Activated gamma-delta T cell (primary cell): ENCODE measurements at regions not wholly inside any gene's neighbourhood (a gene's known extent, or its start where the extent isn't known, plus 50 kb on each side); places are given as distances from the start of the nearest gene placed in this dataset.

Experiments
- DNase-seq: peaks from one replicate; lab custom pipeline; 2025; lab: John Stamatoyannopoulos, UW

GRCh38 chr11:45597097-45597496 lies 68.3 kb downstream of the CHST1 start:
- no peak for DNase-seq

GRCh38 chr11:45596571-45596970 lies 68.9 kb downstream of the CHST1 start:
- DNase-seq = no peak

DNA sequence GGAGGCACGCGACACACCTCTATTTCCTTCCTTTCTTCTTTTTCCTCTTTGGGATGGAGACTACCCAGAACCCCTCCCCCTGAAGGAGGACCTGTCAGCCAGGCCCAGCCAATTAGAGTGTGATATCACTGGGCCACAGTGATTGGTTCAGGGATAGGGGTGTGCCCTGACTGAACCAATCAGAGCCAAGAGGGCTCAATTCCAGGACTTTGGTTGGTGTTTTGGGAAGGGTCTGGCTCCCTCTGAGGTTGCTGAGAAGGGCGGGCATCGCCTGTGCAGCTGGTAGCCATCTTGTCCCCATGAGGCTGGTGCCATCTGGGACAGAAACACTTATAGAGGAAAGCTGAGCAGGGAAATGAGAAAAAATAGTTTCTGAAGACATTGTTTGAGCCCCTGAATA lies 71.4 kb downstream of the CHST1 start:
- DNase-seq = no peak

DNA sequence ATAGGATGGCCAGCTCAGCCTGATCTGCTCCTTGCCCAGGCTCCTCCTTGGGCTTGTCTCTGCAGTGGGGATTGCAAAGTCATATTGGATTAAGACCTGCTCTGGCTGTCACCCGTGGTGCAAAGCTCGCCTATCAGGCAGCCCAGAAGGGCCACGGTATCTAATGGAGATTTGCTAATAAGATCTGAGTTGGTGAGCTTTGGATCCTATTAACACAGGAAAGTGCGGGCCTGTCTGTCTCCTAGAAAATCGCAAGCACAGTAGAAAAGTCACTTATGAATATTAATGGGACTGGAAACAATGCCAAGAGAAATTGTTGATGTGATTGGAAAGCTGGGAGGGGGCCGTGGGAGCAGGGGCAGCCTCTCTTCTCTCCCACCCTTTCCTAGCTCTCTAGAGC lies 72.8 kb downstream of the CHST1 start:
- DNase-seq = no peak

DNA sequence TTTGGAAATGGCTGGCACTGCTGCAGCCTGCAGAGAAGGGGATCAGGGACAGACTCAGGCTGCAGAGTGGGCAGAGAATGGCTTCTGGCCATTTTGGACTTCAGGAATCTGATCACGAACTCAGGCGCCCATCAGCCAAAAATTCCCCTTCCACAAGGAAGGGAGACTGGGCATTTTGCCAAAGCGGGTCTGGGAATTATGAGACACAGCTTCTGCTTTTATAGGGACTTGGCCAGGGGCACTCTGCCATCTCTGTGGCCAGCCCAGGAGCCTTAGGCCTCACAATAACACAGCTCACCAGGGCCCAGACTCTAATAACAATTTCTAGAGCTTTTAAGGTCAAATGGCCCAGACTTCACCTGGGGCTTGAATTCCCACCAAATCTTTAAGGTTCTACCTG lies 74.7 kb downstream of the CHST1 start:
- DNase-seq = no peak

DNA sequence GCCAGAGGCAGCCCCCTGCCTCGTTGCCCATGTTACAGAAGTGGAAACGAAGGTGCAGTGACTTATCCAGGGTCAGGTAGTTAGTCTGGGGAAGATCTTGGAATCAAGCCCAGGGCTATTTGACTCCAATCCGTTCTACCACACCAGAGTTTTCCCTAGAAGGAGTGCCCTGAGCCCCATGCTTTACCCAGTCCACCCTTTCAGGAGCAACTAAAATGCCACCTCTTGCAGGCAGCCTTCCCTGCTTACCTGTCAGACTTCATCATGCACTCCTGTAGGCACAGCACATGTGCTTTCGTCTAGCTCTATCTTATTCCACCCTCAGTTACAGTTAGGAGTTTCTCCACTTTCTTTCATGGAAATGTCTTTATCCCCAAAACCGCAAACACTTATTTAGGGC lies 80.2 kb downstream of the CHST1 start:
- no peak for DNase-seq

GRCh38 chr11:45583981-45584566 lies 81.3 kb downstream of the CHST1 start:
- no peak for DNase-seq

DNA sequence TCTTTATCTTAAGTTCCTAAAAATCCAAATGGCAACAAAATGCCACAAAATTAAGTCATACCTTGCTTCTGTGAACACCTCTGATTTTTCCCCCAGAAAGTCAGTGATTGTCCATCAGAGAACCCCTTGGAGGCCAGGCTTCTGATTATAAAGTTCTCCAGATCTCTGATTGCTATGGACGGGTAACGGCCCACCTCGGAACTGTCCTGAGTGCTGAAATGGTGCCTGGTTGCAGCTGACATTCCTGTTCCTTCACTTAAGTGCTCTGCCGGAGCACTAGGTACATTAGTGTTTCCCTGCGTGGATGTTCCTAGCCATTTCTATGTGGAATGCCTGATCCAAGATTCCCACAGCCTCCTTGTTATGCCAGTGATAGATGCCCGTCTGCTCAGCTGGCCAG lies 85.0 kb downstream of the CHST1 start:
- DNase-seq = no peak

GRCh38 chr11:45578316-45578715 lies 87.1 kb downstream of the CHST1 start:
- no peak for DNase-seq

DNA sequence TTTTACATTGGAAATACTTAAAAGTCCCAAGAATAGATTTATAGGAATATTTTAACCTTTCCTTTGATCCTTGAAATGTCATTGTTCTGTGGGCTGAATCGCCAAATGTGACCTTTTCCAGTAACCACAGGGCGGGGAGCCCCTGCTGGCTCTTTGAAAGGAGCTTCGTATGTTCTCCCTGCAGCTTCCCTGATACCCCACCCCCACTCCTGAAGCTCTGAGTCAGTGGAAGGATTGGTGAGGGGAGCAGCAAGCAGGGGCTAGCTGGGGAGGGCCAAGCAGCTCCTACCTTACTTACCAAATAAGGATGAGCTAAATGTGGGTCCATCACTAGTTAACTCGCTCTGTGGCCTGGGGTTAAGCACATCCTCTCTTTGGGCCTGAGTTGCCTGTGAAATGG lies 87.7 kb downstream of the CHST1 start:
- DNase-seq = no peak

GRCh38 chr11:45576461-45577215 lies 88.8 kb downstream of the CHST1 start:
- DNase-seq = no peak

DNA sequence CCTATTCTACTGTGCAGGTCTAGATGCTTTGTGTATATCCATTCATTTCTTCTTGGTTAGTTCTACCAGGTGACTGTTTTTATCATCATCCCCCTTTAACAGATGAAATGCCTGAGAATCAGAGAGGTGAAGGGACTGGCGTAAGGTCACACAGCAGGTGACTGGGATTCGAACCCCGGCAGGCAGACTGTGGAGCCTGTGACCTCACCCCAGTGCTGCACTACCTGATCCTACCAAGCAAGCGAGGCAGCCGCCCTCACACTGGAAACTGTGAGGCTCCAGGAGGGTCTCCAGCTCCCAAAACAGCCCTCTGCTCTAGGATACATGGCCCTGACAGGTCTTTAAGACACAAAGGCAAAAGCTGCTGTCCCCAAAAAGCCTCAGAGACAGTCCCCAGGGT lies 91.7 kb downstream of the CHST1 start:
- no peak for DNase-seq

DNA sequence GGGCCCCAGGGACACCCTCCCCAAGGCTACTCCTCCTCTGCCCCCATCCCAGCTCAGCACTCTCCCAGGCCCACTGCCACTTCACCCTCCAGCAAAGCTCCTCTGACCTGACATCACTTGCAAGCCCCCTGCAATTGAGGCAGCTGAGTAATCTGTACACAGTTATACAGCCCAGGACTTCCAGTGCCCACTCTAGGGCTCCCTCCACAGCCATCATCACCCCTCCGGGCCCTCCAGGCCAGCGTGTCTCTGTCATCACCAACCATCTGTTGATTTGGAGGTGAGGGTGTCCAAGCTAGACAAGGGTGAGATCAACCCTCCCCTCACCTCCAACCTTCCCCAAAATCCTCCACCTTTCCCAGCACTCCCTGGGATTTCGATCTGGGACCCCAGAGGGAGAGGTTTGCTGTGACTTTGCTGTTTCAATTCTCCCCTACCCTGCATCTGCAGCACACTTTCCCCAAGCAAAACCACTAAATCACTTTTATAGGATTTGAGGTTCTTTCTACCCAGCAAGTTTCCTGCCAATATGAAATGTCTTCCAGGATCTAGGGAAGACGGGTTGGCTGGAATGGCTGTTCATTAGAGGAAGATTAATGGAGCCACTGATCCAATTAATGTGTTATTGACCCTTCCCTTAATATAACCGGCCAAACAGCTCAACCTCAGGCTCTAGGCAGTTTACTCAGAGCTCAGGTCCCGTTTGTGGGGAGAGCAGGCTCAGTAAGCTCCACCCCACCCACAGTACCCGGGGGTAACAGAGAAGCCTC lies 92.9 kb downstream of the CHST1 start:
- no peak for DNase-seq

DNA sequence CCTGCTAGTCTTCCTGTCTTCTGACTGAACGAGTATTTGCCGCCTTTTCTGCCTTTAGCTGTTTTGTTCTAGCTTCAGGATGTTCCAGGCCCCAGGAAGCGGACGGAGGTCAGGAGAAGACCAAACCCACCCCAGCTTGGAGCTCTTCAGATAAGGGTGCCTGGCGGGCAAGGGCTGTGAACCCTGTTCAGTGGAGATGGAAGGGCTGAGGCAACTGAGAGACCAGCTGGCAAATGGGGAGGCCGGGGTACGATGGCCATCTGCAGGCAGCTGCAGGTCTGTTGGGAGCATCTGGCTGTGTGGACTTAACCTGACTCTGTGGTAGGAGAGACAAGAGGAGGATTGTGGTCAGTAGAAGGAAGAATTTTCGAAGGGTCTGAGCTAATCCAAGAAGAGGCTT lies 95.6 kb downstream of the CHST1 start:
- DNase-seq = no peak

DNA sequence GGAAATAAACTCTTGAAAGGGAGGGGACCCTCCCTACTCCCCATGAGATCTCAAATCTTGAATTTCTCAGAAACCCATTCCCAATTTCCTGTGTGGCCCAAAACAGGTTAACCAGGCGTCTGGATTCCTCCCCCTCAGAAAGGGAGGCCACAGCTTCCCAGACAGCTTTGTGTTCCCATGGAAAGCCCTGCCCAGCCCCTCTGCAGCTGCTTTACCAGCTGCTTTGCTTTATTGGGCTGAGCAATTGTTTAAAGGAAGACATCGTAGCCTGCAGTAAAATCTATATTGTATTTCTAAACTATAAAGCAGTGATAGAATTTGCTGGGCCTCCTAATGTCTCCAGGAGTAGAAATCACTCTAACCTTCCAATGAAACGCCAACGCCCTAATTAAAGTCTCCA lies 97.4 kb downstream of the CHST1 start:
- no peak for DNase-seq

- DNase-seq = no peak
These were observed 99.9 kb downstream of the CHST1 start for GRCh38 chr11:45565446-45565988.

GRCh38 chr11:45563810-45564209 lies 101.6 kb downstream of the CHST1 start:
- DNase-seq = no peak

DNA sequence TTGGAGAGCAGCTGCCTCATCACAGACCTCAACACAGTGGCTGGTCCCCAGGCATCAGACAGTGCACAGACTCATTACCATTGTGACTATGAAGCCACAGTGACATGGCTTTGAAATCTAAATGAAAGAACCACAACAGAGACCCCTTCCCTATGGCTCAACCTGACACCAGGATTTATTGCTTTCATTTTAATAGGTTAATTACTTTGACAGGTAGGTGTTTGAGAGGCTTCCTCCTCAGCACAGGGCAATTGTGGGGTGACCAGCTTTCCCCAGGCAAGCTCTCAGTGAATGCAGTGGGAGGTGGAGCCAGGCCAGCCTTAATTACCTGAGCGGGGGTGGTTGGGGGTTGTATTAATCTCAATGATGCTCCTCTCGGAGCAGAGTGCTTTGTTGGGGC lies 102.3 kb downstream of the CHST1 start:
- no peak for DNase-seq

DNA sequence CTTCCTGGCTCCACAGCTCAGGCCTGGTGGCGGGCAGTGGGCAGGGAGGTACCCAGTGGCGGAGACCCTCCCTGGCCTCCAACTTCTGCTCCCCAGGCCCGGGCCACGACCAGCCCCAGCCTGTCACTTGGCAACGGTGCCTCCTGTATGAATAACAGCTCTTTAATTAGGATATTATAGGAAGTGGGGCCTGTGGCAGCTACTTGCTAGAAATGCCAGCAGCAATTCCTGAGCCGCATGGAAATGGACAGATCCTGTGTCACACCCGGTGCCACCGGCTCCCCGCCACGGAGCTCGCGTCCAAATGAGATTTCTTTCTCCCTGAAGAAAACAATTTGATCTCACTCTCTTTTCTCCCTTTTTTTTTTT lies 104.5 kb downstream of the CHST1 start:
- no peak for DNase-seq

DNA sequence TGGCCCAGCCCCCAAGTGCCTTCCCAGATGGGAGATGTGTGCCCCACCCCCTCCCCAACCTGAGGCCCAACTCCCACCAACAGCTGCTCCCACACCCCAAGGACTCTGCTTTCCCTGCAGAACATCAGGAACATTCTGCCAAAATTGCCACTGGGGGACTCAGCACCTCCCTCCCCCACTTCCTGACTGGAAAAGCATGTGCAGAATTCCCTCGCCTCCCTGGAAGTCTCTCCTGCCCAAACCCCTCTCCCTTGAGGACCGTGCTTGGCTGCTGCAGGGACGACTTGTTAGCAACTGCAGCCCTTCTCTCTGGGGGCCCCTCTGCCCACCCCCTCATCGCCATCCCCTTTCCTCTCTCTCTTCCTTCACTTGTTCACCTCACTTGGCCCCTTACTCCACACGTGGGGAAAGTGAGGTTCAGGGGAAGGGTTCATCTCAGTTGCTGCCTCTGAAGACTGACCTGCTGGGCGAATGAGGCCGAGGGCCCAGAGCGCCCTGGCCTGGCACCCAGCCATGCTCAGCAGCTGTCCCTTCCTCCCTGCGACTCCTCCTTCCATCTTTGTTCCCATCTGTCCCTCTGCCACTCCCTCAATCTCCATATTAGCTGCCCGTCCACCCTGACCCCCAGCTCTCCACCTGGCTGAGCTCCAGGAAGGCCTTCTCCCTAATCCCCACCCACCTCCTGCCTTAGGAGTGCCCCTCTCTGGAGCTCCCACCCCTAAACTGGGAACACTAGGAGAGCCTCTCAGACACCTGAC lies 105.1 kb downstream of the CHST1 start:
- no peak for DNase-seq

DNA sequence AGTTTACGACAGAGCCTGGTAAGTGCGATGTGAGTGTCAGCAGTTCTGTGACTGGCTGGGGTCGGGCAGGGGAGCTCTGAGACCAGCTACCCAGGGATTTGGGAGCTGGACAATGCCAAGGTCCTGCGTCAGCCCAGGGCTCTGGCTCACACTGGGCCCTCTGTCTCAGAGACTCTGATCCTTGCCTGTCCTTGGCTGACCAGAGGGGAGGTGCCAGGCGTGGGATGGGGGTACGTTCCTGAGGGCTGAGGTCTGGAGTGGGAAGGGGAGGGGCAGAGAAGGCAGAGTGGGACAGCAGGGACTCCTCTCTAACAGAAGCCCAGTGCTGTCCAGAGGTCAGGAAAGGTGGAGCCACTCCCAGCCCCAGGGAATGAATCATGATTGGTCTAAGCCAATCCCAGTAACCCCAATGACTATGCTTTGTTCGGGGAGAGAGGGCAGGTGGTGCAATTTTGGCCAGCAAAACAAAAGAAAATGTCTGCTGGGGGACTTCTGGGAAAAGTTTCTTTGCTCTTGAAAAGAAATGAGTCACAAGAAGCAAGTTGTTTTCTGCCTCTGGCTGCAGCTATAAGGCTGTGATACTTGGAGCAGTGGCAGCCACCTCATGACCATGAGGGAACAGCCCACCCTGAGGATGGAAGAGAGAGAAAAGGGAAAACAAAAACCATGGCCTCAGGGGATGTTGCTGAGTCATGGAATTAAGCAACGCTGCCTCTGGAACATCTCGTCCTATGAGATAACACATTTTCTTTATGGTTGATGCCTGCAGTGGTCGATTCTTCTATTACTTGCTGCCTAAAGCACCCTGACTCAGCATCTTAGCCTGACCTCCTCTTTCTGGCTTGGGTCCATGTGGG lies 108.3 kb downstream of the CHST1 start:
- DNase-seq = no peak
